HEK293 (cell line): ENCODE measurements at regions not wholly inside any gene's neighbourhood (a gene's known extent, or its start where the extent isn't known, plus 50 kb on each side); places are given as distances from the start of the nearest gene placed in this dataset.

Experiments
- CTCF ChIA-PET: fragments of 350-600 bp; formaldehyde crosslinking; extraction: SDS; loops from one replicate; lab custom pipeline; 2021; ENCODE audit warnings: antibody characterized with exemption; lab: Yijun Ruan, JAX
- POLR2A ChIA-PET: fragments of 300-600 bp; formaldehyde crosslinking; extraction: SDS; loops from one replicate; lab custom pipeline; 2020; ENCODE audit warnings: antibody characterized with exemption, inconsistent platforms; lab: Yijun Ruan, JAX
- H3K27ac ChIP-seq: fragments of 200-500 bp; sonication (Bioruptor generic); 2 replicates; pipeline ENCODE4 v1.5.1; 2014; ENCODE audit warnings: low read depth, low read length, control low read depth, inconsistent platforms; ENCODE audit errors: extremely low read depth
- H3K36me3 ChIP-seq, 2 experiments: fragments of 200-500 bp in 1 of 2; sonication (Bioruptor generic) in 1 of 2; 1 replicate in 1 of 2; 2 replicates in 1 of 2; pipeline ENCODE4 v1.5.1; 2014 to 2017; ENCODE audit warnings: inconsistent platforms in 2 of 2, low read length in 2 of 2; ENCODE audit not compliant: control insufficient read depth in 2 of 2, insufficient read depth in 1 of 2
- H3K4me1 ChIP-seq: fragments of 200-500 bp; sonication (Bioruptor generic); 2 replicates; pipeline ENCODE4 v1.5.1; 2014; ENCODE audit warnings: mild to moderate bottlenecking, low read length, inconsistent platforms; ENCODE audit not compliant: control insufficient read depth, insufficient read depth
- H3K4me3 ChIP-seq: 2 replicates; pipeline ENCODE4 v1.5.1; 2011; ENCODE audit warnings: low read depth, mild to moderate bottlenecking, control low read depth, low read length, moderate library complexity
- H3K9me3 ChIP-seq: fragments of 200-500 bp; sonication (Bioruptor generic); 2 replicates; pipeline ENCODE4 v1.5.1; 2014; ENCODE audit warnings: low read depth, low read length, inconsistent platforms; ENCODE audit not compliant: control insufficient read depth, insufficient read depth
- KLF1 ChIP-seq: fragments of 450-650 bp; formaldehyde crosslinking; IDR thresholded peaks from 2 replicates; pipeline ENCODE4 v1.5.1; 2016; ENCODE audit warnings: missing biosample characterization, missing genetic modification characterization
- KLF16 ChIP-seq: fragments of 450-650 bp; formaldehyde crosslinking; IDR thresholded peaks from 2 replicates; pipeline ENCODE4 v1.5.1; 2017; ENCODE audit warnings: missing biosample characterization, missing genetic modification characterization
- KLF8 ChIP-seq: fragments of 450-650 bp; formaldehyde crosslinking; IDR thresholded peaks from 2 replicates; pipeline ENCODE4 v1.5.1; 2016; ENCODE audit warnings: missing biosample characterization, missing genetic modification characterization
- MYNN ChIP-seq: fragments of 450-650 bp; formaldehyde crosslinking; IDR thresholded peaks from 2 replicates; pipeline ENCODE4 v1.5.1; 2016; ENCODE audit warnings: missing biosample characterization, missing genetic modification characterization, borderline replicate concordance
- OVOL3 ChIP-seq: fragments of 450-650 bp; formaldehyde crosslinking; IDR thresholded peaks from 2 replicates; pipeline ENCODE4 v1.5.1; 2016; ENCODE audit warnings: missing biosample characterization, missing genetic modification characterization
- SCRT1 ChIP-seq: fragments of 450-650 bp; formaldehyde crosslinking; IDR thresholded peaks from 2 replicates; pipeline ENCODE4 v1.5.1; 2016; ENCODE audit warnings: missing biosample characterization, missing genetic modification characterization, borderline replicate concordance
- SP3 ChIP-seq: fragments of 450-650 bp; formaldehyde crosslinking; IDR thresholded peaks from 2 replicates; pipeline ENCODE4 v1.5.1; 2016; ENCODE audit warnings: missing biosample characterization, missing genetic modification characterization
- SP7 ChIP-seq: fragments of 450-650 bp; formaldehyde crosslinking; IDR thresholded peaks from 2 replicates; pipeline ENCODE4 v1.5.1; 2016; ENCODE audit warnings: missing biosample characterization, missing genetic modification characterization
- ZBTB48 ChIP-seq: fragments of 450-650 bp; formaldehyde crosslinking; IDR thresholded peaks from 2 replicates; pipeline ENCODE4 v1.5.1; 2016; ENCODE audit warnings: missing biosample characterization, missing genetic modification characterization
- ZNF169 ChIP-seq: fragments of 450-650 bp; formaldehyde crosslinking; IDR thresholded peaks from 2 replicates; pipeline ENCODE4 v1.5.1; 2016; ENCODE audit warnings: missing biosample characterization, missing genetic modification characterization
- ZNF174 ChIP-seq: fragments of 450-650 bp; formaldehyde crosslinking; IDR thresholded peaks from 2 replicates; pipeline ENCODE4 v1.5.0; 2017; ENCODE audit warnings: missing biosample characterization, mild to moderate bottlenecking, missing genetic modification characterization
- ZNF19 ChIP-seq: fragments of 450-650 bp; formaldehyde crosslinking; IDR thresholded peaks from 2 replicates; pipeline ENCODE4; 2016; ENCODE audit warnings: missing biosample characterization, missing genetic modification characterization, low read depth
- ZNF404 ChIP-seq: fragments of 450-650 bp; formaldehyde crosslinking; IDR thresholded peaks from 2 replicates; pipeline ENCODE4 v1.5.1; 2017; ENCODE audit warnings: missing biosample characterization, missing genetic modification characterization
- ZNF501 ChIP-seq: fragments of 450-650 bp; formaldehyde crosslinking; IDR thresholded peaks from 2 replicates; pipeline ENCODE4 v1.5.1; 2016; ENCODE audit warnings: missing biosample characterization, missing genetic modification characterization
- ZNF558 ChIP-seq: fragments of 450-650 bp; formaldehyde crosslinking; IDR thresholded peaks from 2 replicates; pipeline ENCODE4 v1.5.1; 2016; ENCODE audit warnings: missing biosample characterization, missing genetic modification characterization
- ZNF660 ChIP-seq: fragments of 450-650 bp; IDR thresholded peaks from 2 replicates; pipeline ENCODE4 v1.5.1; 2018; ENCODE audit warnings: missing biosample characterization, mild to moderate bottlenecking, missing genetic modification characterization
- ZNF670 ChIP-seq: fragments of 450-650 bp; formaldehyde crosslinking; IDR thresholded peaks from 2 replicates; pipeline ENCODE4 v1.5.1; 2016; ENCODE audit warnings: missing biosample characterization, missing genetic modification characterization, low read depth
- ZNF692 ChIP-seq: fragments of 450-650 bp; formaldehyde crosslinking; IDR thresholded peaks from 2 replicates; pipeline ENCODE4 v1.5.1; 2016; ENCODE audit warnings: missing biosample characterization, missing genetic modification characterization
- ZNF747 ChIP-seq: fragments of 450-650 bp; formaldehyde crosslinking; IDR thresholded peaks from 2 replicates; pipeline ENCODE4 v1.5.1; 2016; ENCODE audit warnings: missing biosample characterization, missing genetic modification characterization
- ZNF776 ChIP-seq: fragments of 450-650 bp; formaldehyde crosslinking; IDR thresholded peaks from 2 replicates; pipeline ENCODE4 v1.5.0; 2017; ENCODE audit warnings: missing biosample characterization, missing genetic modification characterization, borderline replicate concordance
- ZNF777 ChIP-seq: fragments of 450-650 bp; formaldehyde crosslinking; IDR thresholded peaks from 2 replicates; pipeline ENCODE4 v1.5.1; 2017; ENCODE audit warnings: missing biosample characterization, missing genetic modification characterization, borderline replicate concordance
- ZSCAN16 ChIP-seq: fragments of 450-650 bp; formaldehyde crosslinking; IDR thresholded peaks from 2 replicates; pipeline ENCODE4 v1.5.1; 2016; ENCODE audit warnings: missing biosample characterization, missing genetic modification characterization
- TF ChIP-seq, protein P1 (sequence below): fragments of 450-650 bp; formaldehyde crosslinking; IDR thresholded peaks from 2 replicates; pipeline ENCODE4 v1.5.1; 2017; ENCODE audit warnings: missing biosample characterization, mild to moderate bottlenecking, missing genetic modification characterization, moderate library complexity
- TF ChIP-seq, protein P2 (sequence below): fragments of 450-650 bp; formaldehyde crosslinking; IDR thresholded peaks from 2 replicates; pipeline ENCODE4 v1.5.1; 2016; ENCODE audit warnings: missing biosample characterization, missing genetic modification characterization

DNA sequence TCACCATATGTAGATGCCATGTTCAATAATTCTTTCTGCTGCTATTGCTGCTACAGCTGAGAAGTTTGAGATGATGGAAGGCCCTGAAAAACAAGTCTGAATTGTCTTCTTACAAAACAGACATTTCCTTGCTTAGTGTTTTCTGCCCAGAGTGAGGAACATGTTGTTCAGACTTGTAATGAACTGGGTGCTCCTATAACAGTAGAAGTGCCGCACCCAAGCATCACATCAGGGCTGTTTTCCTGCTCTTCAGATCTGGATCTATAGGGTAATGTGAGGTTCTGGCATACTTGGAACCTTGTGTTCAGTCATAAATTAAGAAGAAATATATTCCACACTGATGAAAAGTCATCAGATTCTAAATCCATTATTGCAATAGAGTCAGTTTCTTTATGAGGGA is 171.9 kb upstream of the DIO2 start (continued):
- TF ChIP-seq, protein P1, sequence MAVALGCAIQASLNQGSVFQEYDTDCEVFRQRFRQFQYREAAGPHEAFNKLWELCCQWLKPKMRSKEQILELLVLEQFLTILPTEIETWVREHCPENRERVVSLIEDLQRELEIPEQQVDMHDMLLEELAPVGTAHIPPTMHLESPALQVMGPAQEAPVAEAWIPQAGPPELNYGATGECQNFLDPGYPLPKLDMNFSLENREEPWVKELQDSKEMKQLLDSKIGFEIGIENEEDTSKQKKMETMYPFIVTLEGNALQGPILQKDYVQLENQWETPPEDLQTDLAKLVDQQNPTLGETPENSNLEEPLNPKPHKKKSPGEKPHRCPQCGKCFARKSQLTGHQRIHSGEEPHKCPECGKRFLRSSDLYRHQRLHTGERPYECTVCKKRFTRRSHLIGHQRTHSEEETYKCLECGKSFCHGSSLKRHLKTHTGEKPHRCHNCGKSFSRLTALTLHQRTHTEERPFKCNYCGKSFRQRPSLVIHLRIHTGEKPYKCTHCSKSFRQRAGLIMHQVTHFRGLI: no peak
- TF ChIP-seq ZNF692 (tag by site-specific recombination) (no peak), ZNF776 (tag by site-specific recombination) (no peak)

DNA sequence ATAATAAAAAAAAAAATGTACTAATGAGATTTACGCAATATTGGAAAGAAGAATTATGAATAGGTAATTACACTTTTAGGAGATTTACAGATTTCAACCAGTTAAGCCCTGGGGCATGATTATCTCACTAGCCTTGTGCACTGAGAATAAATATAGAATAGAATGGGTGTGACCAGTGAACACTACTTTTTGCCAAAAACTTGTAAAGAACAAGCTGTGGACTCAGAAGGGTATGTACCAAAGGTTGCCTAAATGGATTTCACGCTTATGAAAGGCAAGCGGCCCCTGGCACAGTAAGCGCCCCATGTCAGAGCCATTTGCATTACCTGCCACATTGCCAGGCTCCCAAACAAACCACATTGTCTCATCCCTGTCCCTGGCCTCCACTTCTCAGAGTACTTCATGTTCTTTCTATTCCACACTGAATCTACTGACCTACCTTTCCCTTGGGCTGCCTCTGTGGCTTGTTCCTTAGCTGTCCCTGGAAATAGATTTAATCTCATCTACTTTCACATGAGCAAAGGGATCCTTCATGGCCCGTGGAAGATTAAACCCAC is 170.6 kb upstream of the DIO2 start:
- Histone ChIP-seq H3K9me3 (no peaks in the 10 kb centered on the region), H3K27ac (no peak overlapping the region), H3K4me1 (no peaks in the 10 kb centered on the region), H3K4me3 (no peak overlapping the region), H3K36me3 (no peaks in the 10 kb centered on the region)
- ChIA-PET CTCF (no interaction called here), POLR2A (no interaction called here)
- no peak for TF ChIP-seq SP7 (tag by site-specific recombination)

GRCh38 chr14:80379035-80379434 is 167.7 kb upstream of the DIO2 start:
- no peaks in the 10 kb centered on the region for H3K4me1 ChIP-seq
- H3K27ac ChIP-seq: no peak overlapping the region
- H3K4me3 ChIP-seq: no peak overlapping the region
- no peaks in the 10 kb centered on the region for H3K36me3 ChIP-seq
- no peak for TF ChIP-seq MYNN (tag by site-specific recombination)
- TF ChIP-seq ZBTB48 (tag by site-specific recombination): no peak
- TF ChIP-seq, protein P2, sequence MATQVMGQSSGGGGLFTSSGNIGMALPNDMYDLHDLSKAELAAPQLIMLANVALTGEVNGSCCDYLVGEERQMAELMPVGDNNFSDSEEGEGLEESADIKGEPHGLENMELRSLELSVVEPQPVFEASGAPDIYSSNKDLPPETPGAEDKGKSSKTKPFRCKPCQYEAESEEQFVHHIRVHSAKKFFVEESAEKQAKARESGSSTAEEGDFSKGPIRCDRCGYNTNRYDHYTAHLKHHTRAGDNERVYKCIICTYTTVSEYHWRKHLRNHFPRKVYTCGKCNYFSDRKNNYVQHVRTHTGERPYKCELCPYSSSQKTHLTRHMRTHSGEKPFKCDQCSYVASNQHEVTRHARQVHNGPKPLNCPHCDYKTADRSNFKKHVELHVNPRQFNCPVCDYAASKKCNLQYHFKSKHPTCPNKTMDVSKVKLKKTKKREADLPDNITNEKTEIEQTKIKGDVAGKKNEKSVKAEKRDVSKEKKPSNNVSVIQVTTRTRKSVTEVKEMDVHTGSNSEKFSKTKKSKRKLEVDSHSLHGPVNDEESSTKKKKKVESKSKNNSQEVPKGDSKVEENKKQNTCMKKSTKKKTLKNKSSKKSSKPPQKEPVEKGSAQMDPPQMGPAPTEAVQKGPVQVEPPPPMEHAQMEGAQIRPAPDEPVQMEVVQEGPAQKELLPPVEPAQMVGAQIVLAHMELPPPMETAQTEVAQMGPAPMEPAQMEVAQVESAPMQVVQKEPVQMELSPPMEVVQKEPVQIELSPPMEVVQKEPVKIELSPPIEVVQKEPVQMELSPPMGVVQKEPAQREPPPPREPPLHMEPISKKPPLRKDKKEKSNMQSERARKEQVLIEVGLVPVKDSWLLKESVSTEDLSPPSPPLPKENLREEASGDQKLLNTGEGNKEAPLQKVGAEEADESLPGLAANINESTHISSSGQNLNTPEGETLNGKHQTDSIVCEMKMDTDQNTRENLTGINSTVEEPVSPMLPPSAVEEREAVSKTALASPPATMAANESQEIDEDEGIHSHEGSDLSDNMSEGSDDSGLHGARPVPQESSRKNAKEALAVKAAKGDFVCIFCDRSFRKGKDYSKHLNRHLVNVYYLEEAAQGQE (tag by site-specific recombination): no peak
- no peak for TF ChIP-seq ZNF777
- TF ChIP-seq ZNF558 (tag by site-specific recombination): no peak
- TF ChIP-seq ZNF660 (tag by site-specific recombination): no peak
- no peak for TF ChIP-seq SP3 (tag by site-specific recombination)
- TF ChIP-seq KLF16 (tag by site-specific recombination): no peak
- TF ChIP-seq ZNF19 (tag by site-specific recombination): no peak
- TF ChIP-seq SCRT1 (tag by site-specific recombination): no peak
- TF ChIP-seq KLF8 (tag by site-specific recombination): no peak
- no peak for TF ChIP-seq ZNF670
- TF ChIP-seq ZNF747 (tag by site-specific recombination): no peak
- TF ChIP-seq ZNF501: no peak
- TF ChIP-seq ZNF404: no peak
- no peak for TF ChIP-seq ZNF174 (tag by site-specific recombination)
- TF ChIP-seq OVOL3 (tag by site-specific recombination): no peak
- TF ChIP-seq ZNF169 (tag by site-specific recombination): no peak
- no peak for TF ChIP-seq ZSCAN16 (tag by site-specific recombination)
- no peak for TF ChIP-seq KLF1 (tag by site-specific recombination)
- H3K9me3 ChIP-seq: no peaks in the 10 kb centered on the region
- ChIA-PET CTCF (no interaction called here), POLR2A (no interaction called here)
